Calu3 (cell line): ENCODE measurements at regions not wholly inside any gene's neighbourhood (a gene's known extent, or its start where the extent isn't known, plus 50 kb on each side); places are given as distances from the start of the nearest gene placed in this dataset.

Experiments
- BruUV-seq: library from RNA; stranded (reverse); fragments of 400-500 nt; replicated peaks from 2 replicates; lab custom pipeline; 2021; lab: Mats Ljungman, UMichigan
- CTCF ChIA-PET: fragments of 300-600 bp; sonication (Branson Sonifier 250); formaldehyde crosslinking; loops from one replicate; lab custom pipeline; 2022; ENCODE audit warnings: antibody characterized with exemption; lab: Charles Lee
- DNase-seq: peaks from one replicate; pipeline ENCODE4 v3.0.0; 2022
- H3K27ac Mint-ChIP-seq: one replicate; pipeline ENCODE4 v1.8.0; 2022; ENCODE audit warnings: mixed read lengths; ENCODE audit not compliant: unreplicated experiment
- H3K27me3 Mint-ChIP-seq: one replicate; pipeline ENCODE4 v1.8.0; 2022; ENCODE audit warnings: mixed read lengths; ENCODE audit not compliant: unreplicated experiment
- H3K36me3 Mint-ChIP-seq: one replicate; pipeline ENCODE4 v1.8.0; 2022; ENCODE audit warnings: mild to moderate bottlenecking, moderate library complexity, mixed read lengths; ENCODE audit not compliant: insufficient read depth, unreplicated experiment
- H3K4me1 Mint-ChIP-seq: one replicate; pipeline ENCODE4 v1.8.0; 2022; ENCODE audit warnings: mild to moderate bottlenecking, low read depth, mixed read lengths; ENCODE audit not compliant: unreplicated experiment
- H3K4me3 Mint-ChIP-seq: one replicate; pipeline ENCODE4 v1.8.0; 2022; ENCODE audit warnings: mild to moderate bottlenecking, low read depth, moderate library complexity, mixed read lengths; ENCODE audit not compliant: unreplicated experiment
- H3K9me3 Mint-ChIP-seq: one replicate; pipeline ENCODE4 v1.8.0; 2022; ENCODE audit warnings: low read depth, mixed read lengths; ENCODE audit not compliant: unreplicated experiment
- intact Hi-C: fragments of 100-400 bp; cut with micrococcal nuclease; formaldehyde crosslinking; loops from one replicate; pipeline ENCODE4 v1.10.0; 2022; ENCODE audit not compliant: unreplicated experiment
- TF ChIP-seq, protein P1 (sequence below): fragments of 200-600 bp; IDR thresholded peaks from one replicate; pipeline ENCODE4 v1.8.0; 2022; ENCODE audit warnings: antibody characterized with exemption; ENCODE audit not compliant: unreplicated experiment

GRCh38 chr3:176412771-176413170 lies 784.5 kb downstream of the TBL1XR1 start:
- TF ChIP-seq, protein P1, sequence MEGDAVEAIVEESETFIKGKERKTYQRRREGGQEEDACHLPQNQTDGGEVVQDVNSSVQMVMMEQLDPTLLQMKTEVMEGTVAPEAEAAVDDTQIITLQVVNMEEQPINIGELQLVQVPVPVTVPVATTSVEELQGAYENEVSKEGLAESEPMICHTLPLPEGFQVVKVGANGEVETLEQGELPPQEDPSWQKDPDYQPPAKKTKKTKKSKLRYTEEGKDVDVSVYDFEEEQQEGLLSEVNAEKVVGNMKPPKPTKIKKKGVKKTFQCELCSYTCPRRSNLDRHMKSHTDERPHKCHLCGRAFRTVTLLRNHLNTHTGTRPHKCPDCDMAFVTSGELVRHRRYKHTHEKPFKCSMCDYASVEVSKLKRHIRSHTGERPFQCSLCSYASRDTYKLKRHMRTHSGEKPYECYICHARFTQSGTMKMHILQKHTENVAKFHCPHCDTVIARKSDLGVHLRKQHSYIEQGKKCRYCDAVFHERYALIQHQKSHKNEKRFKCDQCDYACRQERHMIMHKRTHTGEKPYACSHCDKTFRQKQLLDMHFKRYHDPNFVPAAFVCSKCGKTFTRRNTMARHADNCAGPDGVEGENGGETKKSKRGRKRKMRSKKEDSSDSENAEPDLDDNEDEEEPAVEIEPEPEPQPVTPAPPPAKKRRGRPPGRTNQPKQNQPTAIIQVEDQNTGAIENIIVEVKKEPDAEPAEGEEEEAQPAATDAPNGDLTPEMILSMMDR = no peak
- H3K27ac Mint-ChIP-seq = no peak overlapping the region
- BruUV-seq = no TSS peak

DNA sequence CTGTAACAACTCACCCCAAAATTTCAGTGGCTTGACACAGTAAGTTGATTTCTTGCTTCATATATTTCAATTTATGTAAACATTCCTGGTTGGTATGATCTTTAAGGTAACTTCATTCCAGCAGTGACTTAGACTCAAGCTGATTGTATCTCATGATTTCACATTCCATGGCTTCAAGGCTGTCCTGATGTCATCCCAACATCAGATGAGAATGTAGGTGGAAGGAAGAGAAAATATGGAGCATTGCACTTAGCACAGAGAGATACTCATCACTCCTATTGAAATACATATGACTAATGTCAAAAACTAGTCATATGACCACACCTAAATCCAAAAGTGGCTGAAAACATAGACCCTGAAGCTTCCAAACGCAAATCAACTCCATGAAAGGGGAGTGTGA lies 793.8 kb downstream of the TBL1XR1 start:
- Mint-ChIP-seq H3K27me3 (no peaks in the 10 kb centered on the region), H3K9me3 (no peaks in the 10 kb centered on the region), H3K4me1 (peaks cover 8% of the 10 kb centered on the region), H3K36me3 (no peaks in the 10 kb centered on the region), H3K27ac (no peak overlapping the region), H3K4me3 (no peak overlapping the region)
- no peak for DNase-seq
- CTCF ChIA-PET = interaction anchor here (1.6 kb wide), 1 partner anchor 27 kb away, joined by 3 read pairs; no protein-coding TSS in a partner anchor
- TF ChIP-seq, protein P1 = no peak
- BruUV-seq = no TSS peak
- intact Hi-C loops = no loop called here

More at GRCh38 chr3:176412771-176413170, 784.5 kb downstream of the TBL1XR1 start:
- CTCF ChIA-PET = no interaction called here
- H3K36me3 Mint-ChIP-seq = no peaks in the 10 kb centered on the region
- H3K9me3 Mint-ChIP-seq = no peaks in the 10 kb centered on the region
- H3K27me3 Mint-ChIP-seq = no peaks in the 10 kb centered on the region
- no peak for DNase-seq
- H3K4me1 Mint-ChIP-seq = peaks cover 3% of the 10 kb centered on the region
- intact Hi-C loops = no loop called here
- no peak overlapping the region for H3K4me3 Mint-ChIP-seq

DNA sequence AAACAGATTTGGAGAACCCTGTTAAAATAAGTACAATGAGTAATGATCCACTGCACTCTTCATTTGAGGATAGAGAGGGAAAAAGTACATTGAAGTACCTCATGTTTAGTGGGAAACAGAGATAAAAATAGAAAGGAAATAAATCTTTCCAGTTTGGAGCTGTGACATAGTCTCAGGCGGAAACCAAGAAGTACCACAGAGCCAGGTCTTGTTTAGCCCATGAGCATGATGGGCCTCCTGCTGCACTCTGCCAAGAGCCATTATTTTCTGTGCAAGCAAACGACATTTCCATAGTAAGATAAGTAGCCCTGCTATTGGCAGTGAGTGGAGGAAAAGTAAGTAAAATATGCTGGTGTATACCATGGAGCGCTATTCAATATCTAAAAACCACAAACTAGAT lies 796.1 kb downstream of the TBL1XR1 start:
- TF ChIP-seq, protein P1 = no peak
- no peak for DNase-seq
- H3K4me3 Mint-ChIP-seq = no peak overlapping the region
- intact Hi-C loops = no loop called here
- H3K27ac Mint-ChIP-seq = no peak overlapping the region
- no peaks in the 10 kb centered on the region for H3K36me3 Mint-ChIP-seq
- CTCF ChIA-PET = no interaction called here
- H3K4me1 Mint-ChIP-seq = no peaks in the 10 kb centered on the region
- peaks cover 3% of the 10 kb centered on the region for H3K9me3 Mint-ChIP-seq
- no peaks in the 10 kb centered on the region for H3K27me3 Mint-ChIP-seq
- BruUV-seq = no TSS peak

DNA sequence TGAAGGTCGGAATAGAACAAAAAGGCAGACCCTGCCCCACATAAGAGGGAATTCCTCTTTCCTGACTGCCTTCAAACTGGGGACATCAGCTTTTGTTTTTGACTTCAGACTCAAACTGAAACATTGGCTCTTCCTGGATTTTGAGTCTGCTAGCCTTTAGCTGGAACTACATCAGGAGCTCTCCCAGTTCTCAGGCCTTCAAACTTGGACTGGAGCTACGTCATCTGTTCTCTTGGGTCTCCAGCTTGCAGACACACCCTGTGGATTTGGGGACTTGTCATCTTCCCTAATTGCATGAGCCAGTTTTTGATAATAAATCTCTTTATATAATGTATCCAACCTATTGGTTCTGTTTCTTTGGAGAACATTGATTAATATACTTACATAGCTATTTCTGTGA lies 798.1 kb downstream of the TBL1XR1 start:
- intact Hi-C loops = no loop called here
- DNase-seq = no peak
- no peak overlapping the region for H3K4me3 Mint-ChIP-seq
- H3K9me3 Mint-ChIP-seq = peaks cover 9% of the 10 kb centered on the region
- TF ChIP-seq, protein P1 = no peak
- no TSS peak for BruUV-seq
- H3K36me3 Mint-ChIP-seq = no peaks in the 10 kb centered on the region
- no peak overlapping the region for H3K27ac Mint-ChIP-seq
- no peaks in the 10 kb centered on the region for H3K4me1 Mint-ChIP-seq
- no peaks in the 10 kb centered on the region for H3K27me3 Mint-ChIP-seq
- CTCF ChIA-PET = interaction anchor here (0.6 kb wide), 1 partner anchor 16 kb away, joined by 3 read pairs; no protein-coding TSS in a partner anchor
